Mesendoderm (in vitro differentiated cells): ENCODE measurements at regions not wholly inside any gene's neighbourhood (a gene's known extent, or its start where the extent isn't known, plus 50 kb on each side); places are given as distances from the start of the nearest gene placed in this dataset.

ENCODE experiments used
- DNase-seq: peaks from one replicate; pipeline ENCODE4 v3.0.0; 2013
- H2AK5ac ChIP-seq: 2 replicates; pipeline ENCODE4 v1.6.1; 2013; ENCODE audit warnings: low read length, inconsistent platforms
- H2BK120ac ChIP-seq: 2 replicates; pipeline ENCODE4 v1.6.1; 2013; ENCODE audit warnings: low read depth, mild to moderate bottlenecking, low read length, moderate library complexity, mixed read lengths
- H2BK15ac ChIP-seq: replicated peaks from 2 replicates; pipeline ENCODE4 v1.6.1; 2013; ENCODE audit warnings: low read depth, mild to moderate bottlenecking, moderate library complexity
- H2BK5ac ChIP-seq: 2 replicates; pipeline ENCODE4 v1.6.1; 2013; ENCODE audit warnings: low read length, inconsistent platforms
- H3K18ac ChIP-seq: 2 replicates; pipeline ENCODE4 v1.6.1; 2013; ENCODE audit warnings: mild to moderate bottlenecking, low read length, mixed read lengths
- H3K23ac ChIP-seq: one replicate; pipeline ENCODE4 v1.6.1; 2013; ENCODE audit warnings: low read length
- H3K27ac ChIP-seq: 2 replicates; pipeline ENCODE4 v1.5.1; 2013; ENCODE audit warnings: low read depth, mild to moderate bottlenecking, inconsistent platforms, low read length, moderate library complexity
- H3K27me3 ChIP-seq: 2 replicates; pipeline ENCODE4 v1.6.1; 2013; ENCODE audit warnings: low read length, control low read depth, mild to moderate bottlenecking, inconsistent platforms; ENCODE audit not compliant: insufficient read depth, poor library complexity
- H3K36me3 ChIP-seq: 2 replicates; pipeline ENCODE4 v1.6.1; 2013; ENCODE audit warnings: low read length, inconsistent platforms; ENCODE audit not compliant: control insufficient read depth, insufficient read depth
- H3K4ac ChIP-seq: one replicate; pipeline ENCODE4 v1.6.1; 2013; ENCODE audit warnings: low read depth, mild to moderate bottlenecking, low read length, moderate library complexity
- H3K4me1 ChIP-seq: 2 replicates; pipeline ENCODE4 v1.6.1; 2013; ENCODE audit warnings: low read depth, low read length, inconsistent platforms; ENCODE audit not compliant: control insufficient read depth
- H3K4me2 ChIP-seq: 2 replicates; pipeline ENCODE4 v1.6.1; 2013; ENCODE audit warnings: low read length
- H3K4me3 ChIP-seq: 2 replicates; pipeline ENCODE4 v1.5.1; 2013; ENCODE audit warnings: mild to moderate bottlenecking, low read length
- H3K56ac ChIP-seq: one replicate; pipeline ENCODE4 v1.6.1; 2013; ENCODE audit warnings: low read length
- H3K79me1 ChIP-seq: 2 replicates; pipeline ENCODE4 v1.6.1; 2013; ENCODE audit warnings: low read length, inconsistent platforms
- H3K79me2 ChIP-seq: 2 replicates; pipeline ENCODE4 v1.6.1; 2013; ENCODE audit warnings: mild to moderate bottlenecking, low read length; ENCODE audit not compliant: control insufficient read depth, insufficient read depth
- H3K9ac ChIP-seq: 2 replicates; pipeline ENCODE4 v1.6.1; 2013; ENCODE audit warnings: low read length, inconsistent platforms
- H4K5ac ChIP-seq: one replicate; pipeline ENCODE4 v1.6.1; 2013; ENCODE audit warnings: low read length
- H4K8ac ChIP-seq: one replicate; pipeline ENCODE4 v1.6.1; 2013; ENCODE audit warnings: low read depth, mild to moderate bottlenecking, control low read depth, low read length, moderate library complexity
- WGBS: extraction: QIAGEN DNeasy Blood & Tissue Kit; methylation state at CpG from one replicate; pipeline ENCODE4 v1.1.7; 2013; ENCODE audit warnings: low lambda C conversion rate, missing lambda C conversion rate; ENCODE audit not compliant: insufficient coverage; ENCODE audit errors: extremely low coverage; 5-methylcytosine and 5-hydroxymethylcytosine counted together

DNA sequence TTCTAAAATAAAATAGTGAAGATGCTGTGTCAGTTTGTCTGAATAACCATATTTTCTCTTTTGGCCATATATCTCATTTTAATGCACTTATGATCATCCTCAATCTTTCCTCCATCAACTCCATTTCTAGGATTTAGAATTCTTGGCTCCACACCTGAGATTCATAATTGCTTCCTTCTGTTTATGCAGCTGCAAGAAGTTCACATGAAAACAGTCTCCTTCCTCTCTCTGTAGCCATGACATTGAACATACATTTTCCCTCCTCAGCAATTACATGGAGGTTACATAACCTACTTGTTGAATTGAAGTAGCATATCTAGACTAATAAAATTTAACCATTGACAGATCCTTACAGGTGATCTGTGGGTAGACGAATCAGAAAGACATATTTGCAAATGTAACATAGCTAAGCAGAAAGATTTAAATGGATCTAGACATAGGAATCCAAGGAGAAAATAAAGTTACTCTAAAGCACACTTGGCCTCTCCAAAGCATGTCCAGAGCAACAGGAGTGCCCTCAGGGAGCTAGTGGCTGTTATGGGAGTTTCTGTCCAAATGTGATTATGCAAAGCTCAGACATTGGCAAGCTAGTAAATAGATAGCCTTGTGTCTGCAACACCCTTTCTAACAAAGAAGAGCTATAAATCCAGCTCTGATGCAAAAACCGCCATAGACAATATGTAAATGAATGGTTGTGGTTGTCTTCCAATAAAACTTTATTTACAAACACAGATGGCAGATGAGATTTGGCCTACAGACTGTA is 119.9 kb upstream of the MPPED2 start:
- Histone ChIP-seq H3K79me2 (no peaks in the 10 kb centered on the region), H4K8ac (no peak overlapping the region), H3K56ac (no peak overlapping the region), H3K18ac (no peak overlapping the region), H3K4me3 (no peak overlapping the region), H4K5ac (no peak overlapping the region), H2BK5ac (no peak overlapping the region), H2AK5ac (no peak overlapping the region), H3K79me1 (no peaks in the 10 kb centered on the region), H3K27me3 (no peaks in the 10 kb centered on the region), H3K4me1 (no peaks in the 10 kb centered on the region), H3K36me3 (no peaks in the 10 kb centered on the region), H2BK15ac (no peak overlapping the region), H3K23ac (no peak overlapping the region), H3K4me2 (no peak overlapping the region), H3K27ac (no peak overlapping the region), H3K9ac (no peak overlapping the region), H2BK120ac (no peak overlapping the region), H3K4ac (no peak overlapping the region)
- DNase-seq, result no peak
- WGBS, result no CpG with 5 or more reads among the region's 2 CpGs

- Histone ChIP-seq H3K18ac (no peak overlapping the region), H3K23ac (no peak overlapping the region), H3K79me1 (no peaks in the 10 kb centered on the region), H3K36me3 (no peaks in the 10 kb centered on the region), H3K4me2 (no peak overlapping the region), H2BK120ac (no peak overlapping the region), H3K79me2 (no peaks in the 10 kb centered on the region), H3K4me1 (no peaks in the 10 kb centered on the region), H4K5ac (no peak overlapping the region), H3K9ac (no peak overlapping the region), H2BK15ac (no peak overlapping the region), H4K8ac (no peak overlapping the region), H3K4me3 (no peak overlapping the region), H3K56ac (no peak overlapping the region), H3K27me3 (no peaks in the 10 kb centered on the region), H3K27ac (no peak overlapping the region), H3K4ac (no peak overlapping the region), H2AK5ac (no peak overlapping the region), H2BK5ac (no peak overlapping the region)
- no CpG with 5 or more reads among the region's 2 CpGs for WGBS
- no peak for DNase-seq
Measured at GRCh38 chr11:30698425-30698824, 112.3 kb upstream of the MPPED2 start.

- Histone ChIP-seq H3K18ac (no peak overlapping the region), H2BK15ac (no peak overlapping the region), H3K27me3 (no peaks in the 10 kb centered on the region), H2BK5ac (no peak overlapping the region), H3K4me3 (no peak overlapping the region), H3K27ac (no peak overlapping the region), H3K4me2 (no peak overlapping the region), H3K56ac (no peak overlapping the region), H3K23ac (no peak overlapping the region), H2AK5ac (no peak overlapping the region), H3K79me1 (no peaks in the 10 kb centered on the region), H3K79me2 (no peaks in the 10 kb centered on the region), H3K9ac (no peak overlapping the region), H4K8ac (no peak overlapping the region), H2BK120ac (no peak overlapping the region), H3K36me3 (no peaks in the 10 kb centered on the region), H3K4me1 (no peaks in the 10 kb centered on the region), H3K4ac (no peak overlapping the region), H4K5ac (no peak overlapping the region)
- no peak for DNase-seq
- WGBS, result no CpG with 5 or more reads among the region's 4 CpGs
Measured at GRCh38 chr11:30697032-30697431, 110.9 kb upstream of the MPPED2 start.

- Histone ChIP-seq H3K56ac (no peak overlapping the region), H3K27ac (no peak overlapping the region), H3K36me3 (no peaks in the 10 kb centered on the region), H3K9ac (no peak overlapping the region), H3K4me3 (no peak overlapping the region), H3K27me3 (no peaks in the 10 kb centered on the region), H4K8ac (no peak overlapping the region), H4K5ac (no peak overlapping the region), H3K79me2 (no peaks in the 10 kb centered on the region), H2BK15ac (no peak overlapping the region), H3K4me1 (no peaks in the 10 kb centered on the region), H3K79me1 (no peaks in the 10 kb centered on the region), H3K23ac (no peak overlapping the region), H2BK5ac (no peak overlapping the region), H3K4ac (no peak overlapping the region), H2AK5ac (no peak overlapping the region), H2BK120ac (no peak overlapping the region), H3K18ac (no peak overlapping the region), H3K4me2 (no peak overlapping the region)
- DNase-seq, result no peak
- no CpG with 5 or more reads among the region's 2 CpGs for WGBS
Measured at GRCh38 chr11:30684772-30685171, 98.6 kb upstream of the MPPED2 start.

- WGBS, result no CpG with 5 or more reads among the region's 1 CpG
- Histone ChIP-seq H3K9ac (no peak overlapping the region), H2BK120ac (no peak overlapping the region), H4K8ac (no peak overlapping the region), H3K4me3 (no peak overlapping the region), H3K56ac (no peak overlapping the region), H3K79me2 (no peaks in the 10 kb centered on the region), H3K18ac (no peak overlapping the region), H3K79me1 (no peaks in the 10 kb centered on the region), H2AK5ac (no peak overlapping the region), H4K5ac (no peak overlapping the region), H2BK15ac (no peak overlapping the region), H3K23ac (no peak overlapping the region), H3K4me2 (no peak overlapping the region), H3K4ac (no peak overlapping the region), H3K4me1 (no peaks in the 10 kb centered on the region), H2BK5ac (no peak overlapping the region), H3K27ac (no peak overlapping the region), H3K27me3 (no peaks in the 10 kb centered on the region), H3K36me3 (no peaks in the 10 kb centered on the region)
- no peak for DNase-seq
Measured at GRCh38 chr11:30683176-30683575, 97.0 kb upstream of the MPPED2 start.

DNA sequence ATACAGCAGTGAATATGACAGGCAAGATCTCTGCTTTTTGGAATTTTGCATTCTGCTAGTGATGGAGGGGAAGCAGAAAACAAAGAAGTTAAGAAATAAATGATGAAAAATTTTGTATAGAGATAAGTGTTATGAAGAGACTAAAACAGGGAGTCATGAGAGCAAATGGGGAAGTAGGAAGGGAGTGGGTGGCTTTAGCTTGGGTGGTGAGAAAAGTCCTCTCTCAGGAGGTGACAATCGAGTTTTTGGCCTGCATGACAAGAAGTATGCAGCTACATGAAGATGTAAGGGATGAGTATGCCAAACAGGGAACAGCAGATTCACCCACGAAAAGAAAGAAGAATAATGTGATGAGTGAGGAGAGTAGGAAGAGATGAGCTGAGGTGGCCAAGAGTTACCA is 80.7 kb upstream of the MPPED2 start:
- WGBS, result no CpG with 5 or more reads among the region's 2 CpGs
- no peaks in the 10 kb centered on the region for H3K27me3 ChIP-seq
- no peak overlapping the region for H3K4ac ChIP-seq
- no peak overlapping the region for H2BK15ac ChIP-seq
- no peak overlapping the region for H2AK5ac ChIP-seq
- no peaks in the 10 kb centered on the region for H3K79me2 ChIP-seq
- no peaks in the 10 kb centered on the region for H3K4me1 ChIP-seq
- H3K56ac ChIP-seq, result no peak overlapping the region
- no peaks in the 10 kb centered on the region for H3K36me3 ChIP-seq
- no peak overlapping the region for H2BK120ac ChIP-seq
- no peak overlapping the region for H3K23ac ChIP-seq
- H3K4me2 ChIP-seq, result no peak overlapping the region
- no peak overlapping the region for H3K4me3 ChIP-seq
- H3K79me1 ChIP-seq, result no peaks in the 10 kb centered on the region
- H2BK5ac ChIP-seq, result no peak overlapping the region
- H4K8ac ChIP-seq, result no peak overlapping the region
- H3K27ac ChIP-seq, result no peak overlapping the region
- H4K5ac ChIP-seq, result no peak overlapping the region
- H3K18ac ChIP-seq, result no peak overlapping the region
- DNase-seq, result no peak
- no peak overlapping the region for H3K9ac ChIP-seq
